HG02970 (cell line): ENCODE measurements at regions not wholly inside any gene's neighbourhood (a gene's known extent, or its start where the extent isn't known, plus 50 kb on each side); places are given as distances from the start of the nearest gene placed in this dataset.

Source experiments
- ATAC-seq: cut with Tn5 transposase; IDR thresholded peaks from one replicate; pipeline ENCODE4 v1.9.1; 2021; ENCODE audit warnings: mild to moderate bottlenecking, moderate library complexity, moderate number of reproducible peaks; ENCODE audit not compliant: unreplicated experiment, low FRiP score

GRCh38 chr4:19293781-19294180 lies 957.9 kb upstream of the SLIT2 start:
- no peak for ATAC-seq

- no peak for ATAC-seq
Measured at GRCh38 chr4:19293080-19293479, 958.6 kb upstream of the SLIT2 start.

GRCh38 chr4:19286924-19287323 lies 964.8 kb upstream of the SLIT2 start:
- ATAC-seq, result no peak

- no peak for ATAC-seq
Measured at GRCh38 chr4:19285146-19285545, 966.6 kb upstream of the SLIT2 start.

- no peak for ATAC-seq
Measured at GRCh38 chr4:19278665-19279064, 973.0 kb upstream of the SLIT2 start.

GRCh38 chr4:19266566-19266965 lies 985.1 kb upstream of the SLIT2 start:
- no peak for ATAC-seq

GRCh38 chr4:19262467-19262866 lies 989.2 kb upstream of the SLIT2 start:
- ATAC-seq, result no peak

GRCh38 chr4:19260346-19260745 lies 991.4 kb upstream of the SLIT2 start:
- ATAC-seq, result no peak

GRCh38 chr4:19259920-19260319 lies 991.8 kb upstream of the SLIT2 start:
- ATAC-seq, result no peak

- ATAC-seq, result no peak
Measured at GRCh38 chr4:19256823-19257222, 994.9 kb upstream of the SLIT2 start.

- no peak for ATAC-seq
Measured at GRCh38 chr4:19254486-19254885, 997.2 kb upstream of the SLIT2 start.

- ATAC-seq, result no peak
Measured at GRCh38 chr4:19248023-19248422, 1003.7 kb upstream of the SLIT2 start.

- ATAC-seq, result no peak
Measured at GRCh38 chr4:19241895-19242294, 1009.8 kb upstream of the SLIT2 start.

GRCh38 chr4:19239565-19239964 lies 1012.1 kb upstream of the SLIT2 start:
- no peak for ATAC-seq

- ATAC-seq, result no peak
Measured at GRCh38 chr4:19236473-19236872, 1015.2 kb upstream of the SLIT2 start.

- ATAC-seq, result no peak
Measured at GRCh38 chr4:19230906-19231545, 1020.7 kb upstream of the SLIT2 start.

GRCh38 chr4:19227701-19228100 lies 1024.0 kb upstream of the SLIT2 start:
- ATAC-seq, result no peak

- ATAC-seq, result no peak
Measured at GRCh38 chr4:19224820-19225219, 1026.9 kb upstream of the SLIT2 start.

GRCh38 chr4:19216476-19216875 lies 1035.2 kb upstream of the SLIT2 start:
- ATAC-seq, result no peak

GRCh38 chr4:19214591-19215186 lies 1037.0 kb upstream of the SLIT2 start:
- no peak for ATAC-seq

GRCh38 chr4:19213388-19213787 lies 1038.3 kb upstream of the SLIT2 start:
- ATAC-seq, result no peak

- ATAC-seq, result no peak
Measured at GRCh38 chr4:19205853-19206252, 1045.9 kb upstream of the SLIT2 start.
